HL-60 (cell line): ENCODE measurements at regions not wholly inside any gene's neighbourhood (a gene's known extent, or its start where the extent isn't known, plus 50 kb on each side); places are given as distances from the start of the nearest gene placed in this dataset.

Experiments
- DNase-seq, 2 experiments: peaks; one replicate each; pipeline ENCODE4 v3.0.0-alpha.2; 2010 to 2020; ENCODE audit warnings: low read depth in 1 of 2, low spot score in 1 of 2
- H3K27ac ChIP-seq: fragments of 250-450 bp; sonication (Bioruptor Pico); replicated peaks from 2 replicates; pipeline ENCODE4 v1.5.1; 2020; ENCODE audit warnings: mild to moderate bottlenecking, moderate library complexity
- H3K27me3 ChIP-seq: fragments of 250-450 bp; sonication (Bioruptor Pico); 2 replicates; pipeline ENCODE4 v1.5.1; 2021; ENCODE audit warnings: mild to moderate bottlenecking, moderate library complexity; ENCODE audit not compliant: insufficient read depth, poor library complexity, severe bottlenecking
- H3K4me3 ChIP-seq: replicated peaks from 2 replicates; pipeline ENCODE4 v1.5.1; 2011; ENCODE audit warnings: mild to moderate bottlenecking, control low read depth, low read length; ENCODE audit not compliant: insufficient read depth
- CTCF ChIP-seq: IDR thresholded peaks from one replicate; pipeline ENCODE4 v1.5.1; 2011; ENCODE audit warnings: low read length, control low read depth, inconsistent platforms; ENCODE audit not compliant: insufficient read depth
- GABPA ChIP-seq: IDR thresholded peaks from 2 replicates; pipeline ENCODE4 v1.6.1; 2012; ENCODE audit warnings: low read depth
- POLR2AphosphoS5 ChIP-seq: IDR thresholded peaks from 2 replicates; pipeline ENCODE4 v1.6.1; 2012; ENCODE audit warnings: low read depth
- REST ChIP-seq: IDR thresholded peaks from 2 replicates; pipeline ENCODE4 v1.6.1; 2012; ENCODE audit warnings: low read depth; ENCODE audit not compliant: insufficient replicate concordance
- SPI1 ChIP-seq: IDR thresholded peaks from 2 replicates; pipeline ENCODE4 v1.6.1; 2012; ENCODE audit warnings: low read depth, mild to moderate bottlenecking, borderline replicate concordance

GRCh38 chr7:48760528-48761265 lies 163.7 kb upstream of the CDC14C start:
- no peak overlapping the region for H3K27ac ChIP-seq
- H3K4me3 ChIP-seq = no peak overlapping the region
- no peaks in the 10 kb centered on the region for H3K27me3 ChIP-seq
- no peak for DNase-seq
- TF ChIP-seq CTCF (no peak), SPI1 (no peak), POLR2AphosphoS5 (no peak), GABPA (no peak), REST (no peak)

- Histone ChIP-seq H3K27me3 (no peaks in the 10 kb centered on the region), H3K4me3 (no peak overlapping the region), H3K27ac (no peak overlapping the region)
- DNase-seq = no peak
- TF ChIP-seq SPI1 = no peak
- TF ChIP-seq POLR2AphosphoS5 = no peak
- TF ChIP-seq REST = no peak
- TF ChIP-seq CTCF = no peak
- no peak for TF ChIP-seq GABPA
Measured at GRCh38 chr7:48780862-48781261, 143.5 kb upstream of the CDC14C start.

GRCh38 chr7:48781752-48782151 lies 142.6 kb upstream of the CDC14C start:
- H3K27ac ChIP-seq = no peak overlapping the region
- no peak for DNase-seq
- TF ChIP-seq POLR2AphosphoS5 (no peak), GABPA (no peak), SPI1 (no peak), REST (no peak), CTCF (no peak)
- no peak overlapping the region for H3K4me3 ChIP-seq
- no peaks in the 10 kb centered on the region for H3K27me3 ChIP-seq
